ENCODE measurements at regions not wholly inside any gene's neighbourhood (a gene's known extent, or its start where the extent isn't known, plus 50 kb on each side); places are given as distances from the start of the nearest gene placed in this dataset.

GRCh38 chr4:34880246-34880645, 1364.1 kb downstream of the ARAP2 start:
- no peak for FAIRE-seq
- TF ChIP-seq CHD7 (IDR thresholded peaks at IDR 0.05; ENCODE audit: insufficient replicate concordance, low read length) = no peak
- TF ChIP-seq POLR2A (IDR thresholded peaks at IDR 0.05; ENCODE audit: control extremely low read depth in 1 of 2, low read depth in 2 of 2, low read length in 2 of 2) = no peak

More at GRCh38 chr4:34880246-34880645, 1364.1 kb downstream of the ARAP2 start:
- Histone ChIP-seq H3K79me1 (ENCODE audit: low read depth, low read length) (no peaks in the 10 kb centered on the region), H3K4me3 (ENCODE audit: extremely low read depth in 1 of 4, insufficient read depth in 2 of 4, low read depth in 3 of 4, low read length in 4 of 4) (no peak overlapping the region), H3K4me2 (ENCODE audit: insufficient read depth in 1 of 2, low read depth in 2 of 2, low read length in 2 of 2) (no peak overlapping the region), H3K23me2 (ENCODE audit: low read depth, low read length) (no peaks in the 10 kb centered on the region), H4K5ac (ENCODE audit: insufficient read length, low read depth, low read length) (no peak overlapping the region), H3K36me3 (ENCODE audit: control insufficient read depth in 2 of 4, insufficient read depth in 4 of 4, low read length in 3 of 4) (no peaks in the 10 kb centered on the region), H3K79me2 (ENCODE audit: control insufficient read depth in 1 of 2, insufficient read depth in 2 of 2, low read length in 2 of 2) (no peaks in the 10 kb centered on the region), H3K9ac (replicated peaks in 1 of 4; ENCODE audit: extremely low read depth in 1 of 4, low read depth in 3 of 4, low read length in 3 of 4) (no peak overlapping the region), H2AK5ac (ENCODE audit: low read depth, low read length) (no peak overlapping the region), H4K20me1 (replicated peaks in 1 of 2; ENCODE audit: control insufficient read depth in 1 of 2, insufficient read depth in 2 of 2, low read length in 2 of 2) (no peaks in the 10 kb centered on the region), H3K27me3 (replicated peaks in 1 of 4; ENCODE audit: control insufficient read depth in 3 of 4, extremely low read depth in 1 of 4, insufficient read depth in 3 of 4, low read length in 3 of 4) (no peaks in the 10 kb centered on the region), H2AFZ (ENCODE audit: low read length) (no peak overlapping the region), H3K56ac (replicated peaks; ENCODE audit: insufficient read length, low read depth, low read length) (no peak overlapping the region), H3K23ac (ENCODE audit: insufficient read length) (no peak overlapping the region), H4K91ac (replicated peaks; ENCODE audit: insufficient read length, low read length) (no peak overlapping the region), H2BK12ac (ENCODE audit: low read depth, low read length) (no peak overlapping the region), H2BK5ac (ENCODE audit: low read depth, low read length) (no peak overlapping the region), H2BK15ac (ENCODE audit: low read length) (no peak overlapping the region), H3K9me3 (ENCODE audit: insufficient read depth in 2 of 2, low read depth in 1 of 2, low read length in 1 of 2) (no peaks in the 10 kb centered on the region), H3K4ac (replicated peaks; ENCODE audit: insufficient read length, low read depth, low read length) (no peak overlapping the region), H4K8ac (ENCODE audit: extremely low read depth, insufficient read depth, low read length) (no peak overlapping the region), H2BK20ac (ENCODE audit: low read length) (no peak overlapping the region), H2BK120ac (replicated peaks; ENCODE audit: low read depth, low read length) (no peak overlapping the region), H3K14ac (ENCODE audit: insufficient read length) (no peak overlapping the region), H3K4me1 (replicated peaks in 1 of 4; ENCODE audit: control insufficient read depth in 3 of 4, insufficient read depth in 4 of 4, low read length in 3 of 4) (no peaks in the 10 kb centered on the region), H3K27ac (ENCODE audit: low read depth, low read length) (no peak overlapping the region), H3K18ac (ENCODE audit: extremely low read depth, low read length) (no peak overlapping the region)
- POLR2A ChIA-PET (ENCODE audit: partially characterized antibody) = no interaction called here
- 97% methylated on average over 2 of the region's 2 CpGs; no CpG with 5 or more reads in 1 of the 2 experiments for WGBS, 2 experiments (ENCODE audit: extremely low coverage in 1 of 2, insufficient coverage in 1 of 2, insufficient read length in 1 of 2, insufficient replicate concordance in 2 of 2, low coverage in 1 of 2, low lambda C conversion rate in 2 of 2, missing lambda C conversion rate in 1 of 2)
- CTCF ChIA-PET (ENCODE audit: partially characterized antibody) = no interaction called here
- DNase-seq (ENCODE audit: low read depth in 1 of 2, low spot score in 2 of 2) = no peak
